SKM-1 treated with dmso at 0.1 percent for 144 hours (cell line): ENCODE measurements at regions not wholly inside any gene's neighbourhood (a gene's known extent, or its start where the extent isn't known, plus 50 kb on each side); places are given as distances from the start of the nearest gene placed in this dataset.

ENCODE experiments used
- DNase-seq: peaks from one replicate; lab custom pipeline; 2025; ENCODE audit not compliant: unreplicated experiment; lab: John Stamatoyannopoulos, UW

GRCh38 chr12:115206801-115207200 is 522.8 kb upstream of the TBX3 start:
- DNase-seq: no peak

DNA sequence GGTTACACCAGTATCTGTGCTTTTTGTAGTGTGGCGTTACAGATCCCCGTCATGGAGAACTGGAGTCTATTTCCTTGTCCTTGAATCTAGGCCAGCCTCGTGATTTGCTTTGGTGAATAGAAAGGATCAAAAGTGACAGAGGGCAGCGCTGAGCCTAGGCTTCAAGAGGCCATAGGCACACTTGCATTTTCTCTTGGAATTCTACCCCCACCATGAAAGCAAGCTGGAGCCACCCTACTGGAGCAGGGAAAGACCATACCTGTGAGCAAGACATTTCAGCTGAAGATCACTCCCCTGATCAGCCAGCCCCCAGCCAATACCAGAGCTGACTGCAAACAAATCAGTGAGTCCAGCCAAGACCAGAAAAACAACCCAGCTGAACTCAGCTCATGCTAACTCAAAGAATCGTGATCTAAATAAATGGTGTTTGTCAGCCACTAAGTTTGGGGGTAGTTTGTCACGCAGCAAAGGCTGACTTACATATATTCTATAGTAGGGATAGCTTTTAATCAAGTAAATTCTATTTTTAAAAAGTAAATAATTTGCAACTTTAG is 521.9 kb upstream of the TBX3 start:
- no peak for DNase-seq

- no peak for DNase-seq
Measured at GRCh38 chr12:115204957-115205754, 521.2 kb upstream of the TBX3 start.

- DNase-seq: no peak
Measured at GRCh38 chr12:115203701-115204100, 519.7 kb upstream of the TBX3 start.

GRCh38 chr12:115201966-115202365 is 518.0 kb upstream of the TBX3 start:
- no peak for DNase-seq

DNA sequence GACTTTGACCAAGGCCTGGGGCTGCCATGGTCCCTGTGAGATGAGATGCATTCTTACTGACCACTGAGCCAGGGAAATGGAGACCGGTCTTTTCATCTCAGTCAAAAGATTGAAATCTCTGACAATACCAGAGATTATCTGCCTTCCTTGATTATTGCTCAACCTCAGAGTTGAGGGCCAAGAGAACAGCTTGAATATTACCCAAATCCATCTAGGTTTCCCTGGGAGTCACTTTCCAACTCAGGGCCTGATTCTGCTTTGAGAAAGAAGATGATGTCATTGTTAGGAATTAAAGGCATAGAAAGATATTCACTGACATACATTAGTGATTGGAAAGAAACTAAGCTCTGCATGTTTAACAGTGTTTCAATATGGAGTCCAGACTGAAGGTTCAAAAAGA is 515.9 kb upstream of the TBX3 start:
- DNase-seq: no peak

- DNase-seq: no peak
Measured at GRCh38 chr12:115194857-115195256, 510.9 kb upstream of the TBX3 start.

DNA sequence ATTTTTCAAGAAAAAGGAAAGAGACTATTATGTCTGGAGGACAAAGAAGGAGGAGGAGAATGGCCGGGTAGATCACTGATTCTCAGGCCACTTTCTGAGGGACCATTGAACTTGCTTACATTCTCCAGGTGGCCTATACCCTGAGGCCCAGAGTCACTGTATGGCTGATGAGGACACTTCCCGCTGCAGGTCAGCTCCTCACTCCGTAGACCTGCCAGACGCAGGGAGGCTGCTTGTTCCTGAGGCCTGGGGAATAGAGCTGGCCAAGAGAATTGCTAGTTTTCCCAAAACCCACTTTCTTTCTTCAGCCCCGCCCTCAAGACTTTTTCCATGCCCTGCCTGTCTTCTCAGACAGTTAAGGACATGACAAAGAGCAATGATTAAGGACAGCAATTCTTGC is 510.5 kb upstream of the TBX3 start:
- no peak for DNase-seq

DNA sequence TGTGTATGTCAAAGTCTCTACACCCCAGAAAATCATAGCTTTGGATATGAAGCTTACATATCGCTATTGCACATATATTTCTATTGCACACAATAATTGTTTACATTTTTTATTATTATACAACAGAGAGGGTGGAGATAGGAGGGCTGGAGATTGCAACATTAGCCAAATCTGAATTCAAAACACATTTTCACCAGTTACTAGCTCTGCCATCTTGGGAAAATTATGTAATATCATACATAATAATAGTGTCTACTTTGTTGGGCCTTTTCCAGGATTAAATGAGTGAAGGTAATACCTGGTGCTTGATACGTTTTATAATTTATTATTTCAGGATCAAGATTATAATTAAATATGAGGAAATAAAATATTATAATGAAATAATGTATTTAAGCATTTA is 507.4 kb upstream of the TBX3 start:
- DNase-seq: no peak

DNA sequence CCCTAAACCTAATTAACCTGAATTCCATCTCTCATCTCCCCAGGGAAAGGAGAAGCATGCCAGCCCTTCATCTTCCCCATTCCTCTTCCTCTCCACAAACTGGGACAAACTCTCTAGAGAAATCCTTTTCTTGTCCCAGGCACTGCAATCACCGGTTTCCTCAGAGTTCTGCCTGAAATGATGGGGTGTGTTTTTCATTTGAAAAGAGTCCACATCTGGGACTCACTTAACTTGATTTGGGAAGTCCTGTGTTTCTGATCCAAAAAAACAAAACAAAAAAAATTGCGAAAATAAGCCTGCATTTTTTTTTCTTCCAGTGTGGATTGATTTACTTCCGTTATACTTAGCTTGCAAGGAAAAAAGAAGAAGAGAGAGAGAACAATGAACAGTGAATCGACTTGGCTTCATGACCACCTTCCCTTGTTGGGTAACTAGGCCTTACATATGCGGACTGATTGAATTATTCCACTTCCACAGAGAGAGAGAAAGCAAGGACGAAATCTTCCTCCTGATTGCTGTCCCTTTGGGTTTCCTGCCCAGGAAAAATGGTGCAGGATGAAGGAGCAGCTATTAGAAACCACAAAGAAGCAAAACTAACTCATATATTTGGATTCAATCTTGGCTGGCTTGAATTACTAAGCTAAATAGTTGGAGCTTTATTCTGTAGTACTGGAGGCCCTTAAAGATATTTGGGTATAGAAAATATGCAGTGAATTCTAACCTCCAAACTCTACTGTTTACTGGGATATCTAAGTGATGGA is 506.2 kb upstream of the TBX3 start:
- DNase-seq: no peak

- no peak for DNase-seq
Measured at GRCh38 chr12:115185506-115185905, 501.5 kb upstream of the TBX3 start.

DNA sequence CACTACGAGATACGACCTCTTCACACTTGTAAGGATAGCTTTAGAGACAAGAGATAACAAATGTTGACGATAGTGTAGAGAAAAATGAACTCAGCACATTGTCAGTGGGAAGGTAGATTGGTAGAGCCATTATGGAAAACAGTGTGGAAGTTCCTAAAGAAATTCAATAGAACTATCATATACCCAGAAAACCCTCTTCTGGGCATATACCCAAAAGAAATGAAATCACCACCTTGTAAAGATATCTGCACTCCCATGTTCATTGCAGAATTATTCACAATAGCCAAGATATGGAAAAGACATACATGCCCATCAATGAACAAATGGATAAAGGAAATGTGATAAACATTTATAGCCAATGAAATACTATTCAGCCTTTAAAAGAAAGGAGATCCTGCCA is 499.8 kb upstream of the TBX3 start:
- no peak for DNase-seq

GRCh38 chr12:115177899-115178298 is 493.9 kb upstream of the TBX3 start:
- no peak for DNase-seq

- DNase-seq: no peak
Measured at GRCh38 chr12:115176741-115177400, 492.9 kb upstream of the TBX3 start.

DNA sequence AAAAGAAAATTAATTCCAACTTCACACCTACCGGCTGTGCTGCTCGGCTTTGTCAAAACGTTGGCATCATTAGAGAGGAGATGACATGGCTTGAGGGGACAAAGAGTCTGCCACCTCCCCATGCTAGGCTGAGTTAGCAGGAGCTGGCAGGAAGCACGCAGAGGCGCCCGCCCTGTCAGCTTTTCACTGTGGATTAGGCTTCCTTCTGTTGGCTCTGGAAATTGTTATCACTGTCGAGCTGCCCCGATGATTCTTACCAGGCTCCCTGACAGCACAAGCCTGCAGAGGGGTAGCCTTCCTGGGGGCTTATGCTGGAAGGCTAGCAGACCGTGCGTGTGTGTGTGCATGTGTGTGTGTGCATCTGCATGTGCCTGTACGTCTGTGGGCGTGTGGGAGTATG is 490.9 kb upstream of the TBX3 start:
- DNase-seq: no peak

- DNase-seq: no peak
Measured at GRCh38 chr12:115172521-115172920, 488.5 kb upstream of the TBX3 start.

DNA sequence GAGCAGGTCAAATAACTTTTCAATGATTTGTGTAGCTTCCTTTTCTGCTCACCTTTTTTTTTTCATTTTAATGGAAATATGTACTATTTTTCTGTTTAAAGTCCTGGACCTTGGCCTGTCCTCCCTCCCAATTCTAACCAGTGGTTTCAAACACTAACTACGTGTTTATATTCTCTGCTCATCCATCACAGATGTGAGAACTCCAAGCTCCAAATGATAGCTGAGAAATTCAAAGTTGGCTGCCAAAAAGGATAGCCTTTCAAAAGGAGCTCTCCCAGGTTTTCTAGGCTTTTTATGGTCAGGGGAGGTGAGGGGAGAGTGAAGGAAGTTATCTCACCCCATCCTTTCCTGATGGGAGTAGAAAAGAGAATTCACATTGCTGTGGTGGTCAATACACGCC is 486.0 kb upstream of the TBX3 start:
- DNase-seq: no peak

GRCh38 chr12:115166698-115167315 is 482.8 kb upstream of the TBX3 start:
- no peak for DNase-seq

DNA sequence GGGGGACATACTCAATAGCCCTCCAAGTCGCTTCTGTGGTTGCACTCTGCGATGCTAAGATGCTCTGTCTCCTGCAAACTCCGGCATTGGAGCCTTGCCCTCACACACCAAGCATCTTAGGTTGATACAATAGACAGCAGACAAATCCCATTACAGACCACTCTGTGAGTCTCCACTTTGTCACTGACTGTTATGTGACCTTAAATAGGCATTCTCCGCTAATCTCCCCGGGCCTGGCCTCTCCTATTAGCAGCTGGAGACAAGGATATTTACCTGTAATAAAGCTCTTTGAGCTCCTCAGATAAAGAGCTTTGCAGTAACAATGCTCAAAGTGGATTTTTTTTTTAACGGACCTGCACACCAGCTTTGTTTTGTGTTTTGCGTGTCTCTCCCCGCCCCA is 479.7 kb upstream of the TBX3 start:
- no peak for DNase-seq

- no peak for DNase-seq
Measured at GRCh38 chr12:115160271-115161128, 476.5 kb upstream of the TBX3 start.
